Breast epithelium (tissue), 3 donors: ENCODE measurements at regions not wholly inside any gene's neighbourhood (a gene's known extent, or its start where the extent isn't known, plus 50 kb on each side); places are given as distances from the start of the nearest gene placed in this dataset.

Experiments used
- CTCF ChIP-seq, 3 donors: fragments of 450-650 bp; IDR thresholded peaks; one replicate each; pipeline ENCODE4 v1.5.1; 2016 to 2017; ENCODE audit warnings: antibody characterized with exemption in 3 of 3, mild to moderate bottlenecking in 3 of 3, moderate library complexity in 3 of 3
- POLR2A ChIP-seq: fragments of 450-650 bp; IDR thresholded peaks from one replicate; pipeline ENCODE4 v1.6.1; 2016; ENCODE audit warnings: antibody characterized with exemption, mild to moderate bottlenecking, moderate library complexity
- POLR2AphosphoS5 ChIP-seq, 3 donors: sonication (generic); formaldehyde crosslinking; IDR thresholded peaks; one replicate each; pipeline ENCODE4 v1.6.1; 2017; ENCODE audit warnings: antibody characterized with exemption in 3 of 3

GRCh38 chrX:20333672-20334071, 67.0 kb upstream of the RPS6KA3 start:
- TF ChIP-seq POLR2AphosphoS5 (IDR thresholded peaks at IDR 0.05): no peak
- TF ChIP-seq CTCF (IDR thresholded peaks at IDR 0.05): no peak
- TF ChIP-seq POLR2A: no peak
